ENCODE measurements at regions not wholly inside any gene's neighbourhood (a gene's known extent, or its start where the extent isn't known, plus 50 kb on each side); places are given as distances from the start of the nearest gene placed in this dataset.
A peak's percentile ranks its signal among the peaks of the same experiment; 100 is the strongest.

GRCh38 chr10:117792214-117792613 lies 249.7 kb downstream of the EMX2 start:
- no peak for DNase-seq (ENCODE audit: low read depth)
- no peak overlapping the region for H3K4me3 ChIP-seq (ENCODE audit: low read length)
- no peak for TF ChIP-seq CTCF (conservative IDR thresholded peaks at IDR 0.05; ENCODE audit: low read depth, low read length)

- DNase-seq (ENCODE audit: low read depth), result no peak
- no peak for TF ChIP-seq CTCF (conservative IDR thresholded peaks at IDR 0.05; ENCODE audit: low read depth, low read length)
- H3K4me3 ChIP-seq (ENCODE audit: low read length), result no peak overlapping the region
Measured at GRCh38 chr10:117796130-117796745, 250.5 kb downstream of the RAB11FIP2 start.

- no peak for DNase-seq (ENCODE audit: low read depth)
- no peak for TF ChIP-seq CTCF (conservative IDR thresholded peaks at IDR 0.05; ENCODE audit: low read depth, low read length)
- no peak overlapping the region for H3K4me3 ChIP-seq (ENCODE audit: low read length)
Measured at GRCh38 chr10:117797296-117797695, 249.4 kb downstream of the RAB11FIP2 start.

GRCh38 chr10:117801691-117802090 lies 245.1 kb downstream of the RAB11FIP2 start:
- no peak for TF ChIP-seq CTCF (conservative IDR thresholded peaks at IDR 0.05; ENCODE audit: low read depth, low read length)
- DNase-seq (ENCODE audit: low read depth), result no peak
- no peak overlapping the region for H3K4me3 ChIP-seq (ENCODE audit: low read length)

- no peak for TF ChIP-seq CTCF (conservative IDR thresholded peaks at IDR 0.05; ENCODE audit: low read depth, low read length)
- DNase-seq (ENCODE audit: low read depth), result peak; percentile 25
- no peak overlapping the region for H3K4me3 ChIP-seq (ENCODE audit: low read length)
Measured at GRCh38 chr10:117804470-117805011, 242.2 kb downstream of the RAB11FIP2 start.

DNA sequence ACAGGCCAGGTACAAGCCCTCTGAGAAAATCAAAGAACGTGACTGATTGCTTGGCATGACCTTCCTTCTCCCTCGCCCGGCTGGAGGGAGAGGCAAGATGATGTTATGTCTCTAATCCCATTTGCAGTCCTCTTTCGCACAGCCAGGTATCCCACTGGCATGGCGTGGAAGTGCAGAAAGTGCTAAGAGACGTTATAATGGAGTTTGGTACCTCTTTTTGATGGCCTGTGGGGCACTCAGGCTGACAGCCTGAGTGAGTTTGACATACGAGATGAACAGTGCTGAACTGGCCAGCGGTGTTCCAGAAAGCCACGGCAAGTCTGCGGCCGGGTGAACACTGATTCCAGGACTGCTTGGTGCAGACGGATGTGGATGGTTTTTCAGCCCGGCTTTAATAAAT lies 241.6 kb downstream of the RAB11FIP2 start:
- no peak overlapping the region for H3K4me3 ChIP-seq (ENCODE audit: low read length)
- no peak for DNase-seq (ENCODE audit: low read depth)

More for the DNA sequence above, 241.6 kb downstream of the RAB11FIP2 start:
- no peak for TF ChIP-seq CTCF (conservative IDR thresholded peaks at IDR 0.05; ENCODE audit: low read depth, low read length)

Measured in retinal pigment epithelial cell (primary cell).